ENCODE measurements at regions not wholly inside any gene's neighbourhood (a gene's known extent, or its start where the extent isn't known, plus 50 kb on each side); places are given as distances from the start of the nearest gene placed in this dataset.

DNA sequence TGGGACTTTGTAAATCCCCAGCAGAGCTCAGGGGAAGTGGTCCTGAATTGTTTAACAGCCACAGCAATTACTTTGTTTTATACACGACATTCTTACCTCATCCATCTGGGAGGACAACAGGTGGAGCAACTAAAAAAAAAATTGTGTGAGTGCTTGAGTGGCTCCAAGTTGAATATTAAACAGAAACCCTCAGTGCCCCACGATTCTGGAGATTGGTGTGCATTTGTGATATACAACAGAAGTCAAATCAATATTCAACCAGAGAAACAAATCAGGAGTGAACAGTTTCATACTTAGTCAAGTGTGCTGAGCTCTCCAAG is 204.8 kb downstream of the HAPSTR1 start:
- TF ChIP-seq, protein P1, sequence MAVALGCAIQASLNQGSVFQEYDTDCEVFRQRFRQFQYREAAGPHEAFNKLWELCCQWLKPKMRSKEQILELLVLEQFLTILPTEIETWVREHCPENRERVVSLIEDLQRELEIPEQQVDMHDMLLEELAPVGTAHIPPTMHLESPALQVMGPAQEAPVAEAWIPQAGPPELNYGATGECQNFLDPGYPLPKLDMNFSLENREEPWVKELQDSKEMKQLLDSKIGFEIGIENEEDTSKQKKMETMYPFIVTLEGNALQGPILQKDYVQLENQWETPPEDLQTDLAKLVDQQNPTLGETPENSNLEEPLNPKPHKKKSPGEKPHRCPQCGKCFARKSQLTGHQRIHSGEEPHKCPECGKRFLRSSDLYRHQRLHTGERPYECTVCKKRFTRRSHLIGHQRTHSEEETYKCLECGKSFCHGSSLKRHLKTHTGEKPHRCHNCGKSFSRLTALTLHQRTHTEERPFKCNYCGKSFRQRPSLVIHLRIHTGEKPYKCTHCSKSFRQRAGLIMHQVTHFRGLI (CRISPR knock-in tag; IDR thresholded peaks at IDR 0.05) = no peak
- TF ChIP-seq CHCHD3 (CRISPR knock-in tag; IDR thresholded peaks at IDR 0.05) = no peak
